ENCODE measurements at regions not wholly inside any gene's neighbourhood (a gene's known extent, or its start where the extent isn't known, plus 50 kb on each side); places are given as distances from the start of the nearest gene placed in this dataset.
"Not testable (repeated sequence)": the region's sequence is repeated elsewhere in the genome, so short reads cannot be mapped to it uniquely, and the experiment has no call there.

- no peak for TF ChIP-seq JUND (IDR thresholded peaks at IDR 0.05; ENCODE audit: low read depth)
- in situ Hi-C loops (cut with HindIII; ENCODE audit: low pct_unique_long_range_greater_than_20kb, low sequenced_read_pairs): no loop called here
- no peak for DNase-seq (ENCODE audit: low read depth in 1 of 2, low spot score in 1 of 2)
Observed at GRCh38 chr15:79623488-79623887, 191.4 kb downstream of the MINAR1 start.

GRCh38 chr15:79629687-79630086 lies 197.6 kb downstream of the MINAR1 start:
- no peak for TF ChIP-seq JUND (IDR thresholded peaks at IDR 0.05; ENCODE audit: low read depth)
- no peak for DNase-seq (ENCODE audit: low read depth in 1 of 2, low spot score in 1 of 2)
- in situ Hi-C loops (cut with HindIII; ENCODE audit: low pct_unique_long_range_greater_than_20kb, low sequenced_read_pairs): no loop called here

- no peak for DNase-seq (ENCODE audit: low read depth in 1 of 2, low spot score in 1 of 2)
- in situ Hi-C loops (cut with HindIII; ENCODE audit: low pct_unique_long_range_greater_than_20kb, low sequenced_read_pairs): no loop called here
- TF ChIP-seq JUND (IDR thresholded peaks at IDR 0.05; ENCODE audit: low read depth): no peak
Observed at GRCh38 chr15:79632457-79632856, 200.3 kb downstream of the MINAR1 start.

- no peak for DNase-seq (ENCODE audit: low read depth in 1 of 2, low spot score in 1 of 2)
- in situ Hi-C loops (cut with HindIII; ENCODE audit: low pct_unique_long_range_greater_than_20kb, low sequenced_read_pairs): no loop called here
- no peak for TF ChIP-seq JUND (IDR thresholded peaks at IDR 0.05; ENCODE audit: low read depth)
Observed at GRCh38 chr15:79635149-79635771, 203.1 kb downstream of the MINAR1 start.

- in situ Hi-C loops (cut with HindIII; ENCODE audit: low pct_unique_long_range_greater_than_20kb, low sequenced_read_pairs): no loop called here
- no peak for DNase-seq (ENCODE audit: low read depth in 1 of 2, low spot score in 1 of 2)
- TF ChIP-seq JUND (IDR thresholded peaks at IDR 0.05; ENCODE audit: low read depth): no peak
Observed at GRCh38 chr15:79635897-79636561, 203.9 kb downstream of the MINAR1 start.

GRCh38 chr15:79640206-79640605 lies 208.1 kb downstream of the MINAR1 start:
- DNase-seq (ENCODE audit: low read depth in 1 of 2, low spot score in 1 of 2): no peak
- no peak for TF ChIP-seq JUND (IDR thresholded peaks at IDR 0.05; ENCODE audit: low read depth)
- in situ Hi-C loops (cut with HindIII; ENCODE audit: low pct_unique_long_range_greater_than_20kb, low sequenced_read_pairs): no loop called here

- no peak for TF ChIP-seq JUND (IDR thresholded peaks at IDR 0.05; ENCODE audit: low read depth)
- no peak for DNase-seq (ENCODE audit: low read depth in 1 of 2, low spot score in 1 of 2)
- in situ Hi-C loops (cut with HindIII; ENCODE audit: low pct_unique_long_range_greater_than_20kb, low sequenced_read_pairs): no loop called here
Observed at GRCh38 chr15:79641841-79642240, 209.7 kb downstream of the MINAR1 start.

- DNase-seq (ENCODE audit: low read depth in 1 of 2, low spot score in 1 of 2): no peak
- no peak for TF ChIP-seq JUND (IDR thresholded peaks at IDR 0.05; ENCODE audit: low read depth)
- in situ Hi-C loops (cut with HindIII; ENCODE audit: low pct_unique_long_range_greater_than_20kb, low sequenced_read_pairs): no loop called here
Observed at GRCh38 chr15:79643393-79643792, 211.3 kb downstream of the MINAR1 start.

GRCh38 chr15:79644091-79644490 lies 212.0 kb downstream of the MINAR1 start:
- TF ChIP-seq JUND (IDR thresholded peaks at IDR 0.05; ENCODE audit: low read depth): no peak
- DNase-seq (ENCODE audit: low read depth in 1 of 2, low spot score in 1 of 2): no peak
- in situ Hi-C loops (cut with HindIII; ENCODE audit: low pct_unique_long_range_greater_than_20kb, low sequenced_read_pairs): no loop called here

GRCh38 chr15:79652972-79653371 lies 220.8 kb downstream of the MINAR1 start:
- in situ Hi-C loops (cut with HindIII; ENCODE audit: low pct_unique_long_range_greater_than_20kb, low sequenced_read_pairs); DNase-seq (ENCODE audit: low read depth in 1 of 2, low spot score in 1 of 2): not testable (repeated sequence)

GRCh38 chr15:79653533-79653932 lies 221.4 kb downstream of the MINAR1 start:
- no peak for DNase-seq (ENCODE audit: low read depth in 1 of 2, low spot score in 1 of 2)
- in situ Hi-C loops (cut with HindIII; ENCODE audit: low pct_unique_long_range_greater_than_20kb, low sequenced_read_pairs): no loop called here
- TF ChIP-seq JUND (IDR thresholded peaks at IDR 0.05; ENCODE audit: low read depth): no peak

GRCh38 chr15:79656151-79657000 lies 224.2 kb downstream of the MINAR1 start:
- peak in 1 of 2 experiments; percentile 53 for DNase-seq (ENCODE audit: low read depth in 1 of 2, low spot score in 1 of 2)
- no peak for TF ChIP-seq JUND (IDR thresholded peaks at IDR 0.05; ENCODE audit: low read depth)
- in situ Hi-C loops (cut with HindIII; ENCODE audit: low pct_unique_long_range_greater_than_20kb, low sequenced_read_pairs): no loop called here

- no peak for TF ChIP-seq JUND (IDR thresholded peaks at IDR 0.05; ENCODE audit: low read depth)
- in situ Hi-C loops (cut with HindIII; ENCODE audit: low pct_unique_long_range_greater_than_20kb, low sequenced_read_pairs): no loop called here
- DNase-seq (ENCODE audit: low read depth in 1 of 2, low spot score in 1 of 2): peak in 1 of 2 experiments; percentile 19
Observed at GRCh38 chr15:79657722-79658121, 225.6 kb downstream of the MINAR1 start.
